ENCODE measurements at regions not wholly inside any gene's neighbourhood (a gene's known extent, or its start where the extent isn't known, plus 50 kb on each side); places are given as distances from the start of the nearest gene placed in this dataset.

GRCh38 chr2:2662037-2662846, 331.2 kb upstream of the MYT1L start:
- Histone ChIP-seq H3K4me2 (no peak overlapping the region), H3F3A (replicated peaks; ENCODE audit: insufficient read depth) (no peaks in the 10 kb centered on the region), H3K79me2 (ENCODE audit: insufficient read depth) (no peaks in the 10 kb centered on the region), H3K9ac (no peak overlapping the region), H3K27me3 (ENCODE audit: insufficient read depth) (no peaks in the 10 kb centered on the region), H3K4me1 (ENCODE audit: control insufficient read depth in 1 of 2, insufficient read depth in 2 of 2, low read depth in 1 of 2, low read length in 1 of 2) (peaks cover 0 to under 1% of the 10 kb centered on the region in 2 experiments; a peak in 1 of 4 replicates), H3K36me3 (replicated peaks in 1 of 2; ENCODE audit: control insufficient read depth in 1 of 2, insufficient read depth in 2 of 2, low read length in 1 of 2) (no peaks in the 10 kb centered on the region), H2AFZ (ENCODE audit: low read depth) (no peak overlapping the region), H4K20me1 (ENCODE audit: insufficient read depth) (no peaks in the 10 kb centered on the region), H3K4me3 (ENCODE audit: low read depth in 2 of 2, low read length in 1 of 2) (no peak overlapping the region), H3K9me2 (no peaks in the 10 kb centered on the region), H3K9me3 (no peaks in the 10 kb centered on the region), H3K27ac (ENCODE audit: low read depth in 2 of 2, low read length in 1 of 2) (no peak overlapping the region)
- CTCF ChIA-PET = interaction anchor here (0.8 kb wide), 1 partner anchor 40 kb away, joined by 3 read pairs; no protein-coding TSS in a partner anchor
- TF ChIP-seq TEAD4 (IDR thresholded peaks at IDR 0.05; ENCODE audit: borderline replicate concordance, insufficient read depth) (no peak), RFX5 (IDR thresholded peaks at IDR 0.05; ENCODE audit: low read length) (no peak), EZH2phosphoT487 (IDR thresholded peaks at IDR 0.05; ENCODE audit: borderline replicate concordance, low read depth) (no peak), ZBTB33 (IDR thresholded peaks at IDR 0.05; ENCODE audit: borderline replicate concordance, low read depth) (no peak), USF1 (IDR thresholded peaks at IDR 0.05; ENCODE audit: borderline replicate concordance, low read depth) (no peak), MXI1 (IDR thresholded peaks at IDR 0.05; ENCODE audit: low read depth, low read length) (no peak), ELF1 (IDR thresholded peaks at IDR 0.05) (no peak), IRF3 (IDR thresholded peaks at IDR 0.05; ENCODE audit: low read depth, low read length) (no peak), GABPA (IDR thresholded peaks at IDR 0.05; ENCODE audit: low read depth) (no peak), CTCF (IDR thresholded peaks at IDR 0.05) (no peak), NFIC (IDR thresholded peaks at IDR 0.05; ENCODE audit: borderline replicate concordance) (no peak), NRF1 (IDR thresholded peaks at IDR 0.05; ENCODE audit: low read depth, low read length) (no peak), SMC3 (IDR thresholded peaks at IDR 0.05; ENCODE audit: low read depth, low read length) (no peak), CHD2 (IDR thresholded peaks at IDR 0.05; ENCODE audit: low read length, partially characterized antibody) (no peak), RXRA (IDR thresholded peaks at IDR 0.05; ENCODE audit: borderline replicate concordance, low read depth) (no peak)
- TF ChIP-seq, protein P1, sequence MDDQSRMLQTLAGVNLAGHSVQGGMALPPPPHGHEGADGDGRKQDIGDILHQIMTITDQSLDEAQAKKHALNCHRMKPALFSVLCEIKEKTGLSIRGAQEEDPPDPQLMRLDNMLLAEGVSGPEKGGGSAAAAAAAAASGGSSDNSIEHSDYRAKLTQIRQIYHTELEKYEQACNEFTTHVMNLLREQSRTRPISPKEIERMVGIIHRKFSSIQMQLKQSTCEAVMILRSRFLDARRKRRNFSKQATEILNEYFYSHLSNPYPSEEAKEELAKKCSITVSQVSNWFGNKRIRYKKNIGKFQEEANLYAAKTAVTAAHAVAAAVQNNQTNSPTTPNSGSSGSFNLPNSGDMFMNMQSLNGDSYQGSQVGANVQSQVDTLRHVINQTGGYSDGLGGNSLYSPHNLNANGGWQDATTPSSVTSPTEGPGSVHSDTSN (IDR thresholded peaks at IDR 0.05) = no peak
- DNase-seq = no peak
- WGBS (ENCODE audit: low lambda C conversion rate) = 55% methylated on average over 16 of the region's 18 CpGs
- POLR2A ChIA-PET = no interaction called here
